ENCODE measurements at regions not wholly inside any gene's neighbourhood (a gene's known extent, or its start where the extent isn't known, plus 50 kb on each side); places are given as distances from the start of the nearest gene placed in this dataset.

GRCh38 chr1:82510431-82510830 is 709.7 kb downstream of the ADGRL2 start:
- no peak for DNase-seq (ENCODE audit: low spot score)
- intact Hi-C loops (cut with micrococcal nuclease; ENCODE audit: unreplicated experiment), result no loop called here
- no TSS peak for BruUV-seq (replicated peaks)
- POLR2A ChIA-PET (ENCODE audit: low non-redundant PET), result no interaction called here
- no peaks in the 10 kb centered on the region for H3K27me3 ChIP-seq (replicated peaks; ENCODE audit: insufficient read depth, low read depth, low read length, poor library complexity)
- H3K9me3 ChIP-seq (ENCODE audit: low read depth, low read length, poor library complexity, severe bottlenecking), result no peaks in the 10 kb centered on the region
- CTCF ChIA-PET, result no interaction called here
- no peak overlapping the region for H3K4me3 ChIP-seq (ENCODE audit: low read depth, low read length, poor library complexity, severe bottlenecking)
- H3K36me3 ChIP-seq (ENCODE audit: insufficient read depth, low read length, poor library complexity, severe bottlenecking), result no peaks in the 10 kb centered on the region
- no peaks in the 10 kb centered on the region for H3K4me1 ChIP-seq (ENCODE audit: insufficient read depth, low read length, poor library complexity, severe bottlenecking)
- TF ChIP-seq EZH2 (IDR thresholded peaks at IDR 0.05; ENCODE audit: borderline replicate concordance, low read depth, low read length, poor library complexity, severe bottlenecking), result no peak
- no peak for TF ChIP-seq CTCF (conservative IDR thresholded peaks at IDR 0.05; ENCODE audit: low read depth, low read length)
- no peak overlapping the region for H3K27ac ChIP-seq (ENCODE audit: low read depth, low read length, poor library complexity, severe bottlenecking)

DNA sequence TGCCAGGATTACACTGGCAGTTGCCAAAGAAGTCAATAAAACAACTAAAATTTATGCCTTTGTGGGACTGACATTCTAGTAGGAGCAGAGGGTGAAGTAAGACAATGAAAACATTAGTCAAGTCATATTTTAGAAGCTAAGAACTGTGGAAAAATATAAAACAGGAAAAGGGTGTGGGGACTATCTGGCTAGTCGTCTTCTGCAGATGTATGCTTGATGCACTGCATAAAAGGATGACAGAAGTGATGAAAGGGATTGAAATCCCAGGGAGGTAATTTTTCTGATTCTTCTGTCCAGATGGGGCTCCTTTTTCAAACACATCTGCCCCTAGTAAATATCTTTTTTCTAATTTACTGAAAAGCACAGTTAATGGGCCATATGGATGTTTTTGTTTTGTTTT is 706.3 kb downstream of the ADGRL2 start:
- no peak overlapping the region for H3K27ac ChIP-seq (ENCODE audit: low read depth, low read length, poor library complexity, severe bottlenecking)
- H3K4me3 ChIP-seq (ENCODE audit: low read depth, low read length, poor library complexity, severe bottlenecking), result no peak overlapping the region
- no peaks in the 10 kb centered on the region for H3K27me3 ChIP-seq (replicated peaks; ENCODE audit: insufficient read depth, low read depth, low read length, poor library complexity)
- no peaks in the 10 kb centered on the region for H3K4me1 ChIP-seq (ENCODE audit: insufficient read depth, low read length, poor library complexity, severe bottlenecking)
- POLR2A ChIA-PET (ENCODE audit: low non-redundant PET), result no interaction called here
- TF ChIP-seq EZH2 (IDR thresholded peaks at IDR 0.05; ENCODE audit: borderline replicate concordance, low read depth, low read length, poor library complexity, severe bottlenecking) (no peak), CTCF (conservative IDR thresholded peaks at IDR 0.05; ENCODE audit: low read depth, low read length) (no peak)
- no peak for DNase-seq (ENCODE audit: low spot score)
- BruUV-seq (replicated peaks), result no TSS peak
- intact Hi-C loops (cut with micrococcal nuclease; ENCODE audit: unreplicated experiment), result no loop called here
- H3K9me3 ChIP-seq (ENCODE audit: low read depth, low read length, poor library complexity, severe bottlenecking), result no peaks in the 10 kb centered on the region
- CTCF ChIA-PET, result no interaction called here
- H3K36me3 ChIP-seq (ENCODE audit: insufficient read depth, low read length, poor library complexity, severe bottlenecking), result no peaks in the 10 kb centered on the region

DNA sequence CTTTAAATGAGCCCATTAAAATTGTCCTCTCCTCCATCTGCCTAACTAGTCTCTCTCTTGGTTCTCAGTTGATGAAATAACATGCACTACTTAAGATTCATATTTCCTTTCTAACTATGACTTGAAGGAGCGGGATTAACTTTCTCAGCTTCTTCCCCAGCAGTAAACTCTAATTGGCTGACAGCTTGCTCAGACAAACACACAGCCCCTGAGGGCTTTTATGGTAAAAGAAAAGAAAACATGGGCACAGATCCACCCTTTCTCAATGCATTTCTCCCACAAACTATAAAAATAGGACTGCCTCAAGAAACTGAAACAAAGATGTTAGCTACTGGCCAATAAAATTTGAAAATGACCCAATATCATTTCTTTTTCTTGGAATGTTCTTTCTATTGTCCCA is 703.1 kb downstream of the ADGRL2 start:
- Histone ChIP-seq H3K27ac (ENCODE audit: low read depth, low read length, poor library complexity, severe bottlenecking) (no peak overlapping the region), H3K4me1 (ENCODE audit: insufficient read depth, low read length, poor library complexity, severe bottlenecking) (no peaks in the 10 kb centered on the region), H3K36me3 (ENCODE audit: insufficient read depth, low read length, poor library complexity, severe bottlenecking) (no peaks in the 10 kb centered on the region), H3K4me3 (ENCODE audit: low read depth, low read length, poor library complexity, severe bottlenecking) (no peak overlapping the region), H3K27me3 (replicated peaks; ENCODE audit: insufficient read depth, low read depth, low read length, poor library complexity) (no peaks in the 10 kb centered on the region), H3K9me3 (ENCODE audit: low read depth, low read length, poor library complexity, severe bottlenecking) (no peaks in the 10 kb centered on the region)
- intact Hi-C loops (cut with micrococcal nuclease; ENCODE audit: unreplicated experiment), result no loop called here
- BruUV-seq (replicated peaks), result no TSS peak
- DNase-seq (ENCODE audit: low spot score), result peak; percentile 24
- POLR2A ChIA-PET (ENCODE audit: low non-redundant PET), result no interaction called here
- TF ChIP-seq EZH2 (IDR thresholded peaks at IDR 0.05; ENCODE audit: borderline replicate concordance, low read depth, low read length, poor library complexity, severe bottlenecking) (no peak), CTCF (conservative IDR thresholded peaks at IDR 0.05; ENCODE audit: low read depth, low read length) (no peak)
- CTCF ChIA-PET, result no interaction called here

Data from A673 (cell line).